IMR-90 (cell line): ENCODE measurements at regions not wholly inside any gene's neighbourhood (a gene's known extent, or its start where the extent isn't known, plus 50 kb on each side); places are given as distances from the start of the nearest gene placed in this dataset.

Experiments used
- ATAC-seq: fragments of 200-7000 bp; cut with Tn5 transposase; 2 replicates; pipeline ENCODE4 v1.9.1; 2020; ENCODE audit warnings: low read depth, mild to moderate bottlenecking, moderate library complexity
- BruUV-seq: library from RNA; stranded (reverse); fragments of 400-500 nt; replicated peaks from 2 replicates; lab custom pipeline; 2021; lab: Mats Ljungman, UMichigan
- CTCF ChIA-PET: fragments of 300-600 bp; formaldehyde crosslinking; extraction: SDS; loops from one replicate; lab custom pipeline; 2021; ENCODE audit warnings: antibody characterized with exemption; lab: Yijun Ruan, JAX
- POLR2A ChIA-PET: fragments of 300-600 bp; sonication (Branson Sonifier 250); formaldehyde crosslinking; loops from one replicate; lab custom pipeline; 2022; ENCODE audit warnings: antibody characterized with exemption; ENCODE audit not compliant: unreplicated experiment; lab: Charles Lee
- DNase-seq: peaks from one replicate; pipeline ENCODE4 v3.0.0; 2013
- H2AFZ ChIP-seq: replicated peaks from 2 replicates; pipeline ENCODE3; 2013; ENCODE audit warnings: low read length, mild to moderate bottlenecking; ENCODE audit not compliant: poor library complexity
- H2AK5ac ChIP-seq: 2 replicates; pipeline ENCODE4 v1.6.1; 2013; ENCODE audit warnings: low read depth, low read length, inconsistent platforms
- H2AK9ac ChIP-seq: replicated peaks from 2 replicates; pipeline ENCODE3; 2013; ENCODE audit warnings: mild to moderate bottlenecking, low read depth, low read length, moderate library complexity; ENCODE audit not compliant: poor library complexity
- H2BK120ac ChIP-seq: 2 replicates; pipeline ENCODE4 v1.6.1; 2013; ENCODE audit warnings: low read depth, low read length, inconsistent platforms
- H2BK15ac ChIP-seq: 3 replicates; pipeline ENCODE4 v1.6.1; 2013; ENCODE audit warnings: low read depth, low read length, inconsistent platforms
- H2BK20ac ChIP-seq: 2 replicates; pipeline ENCODE4 v1.6.1; 2013; ENCODE audit warnings: low read depth, mild to moderate bottlenecking, inconsistent platforms, low read length, moderate library complexity
- H2BK5ac ChIP-seq: 2 replicates; pipeline ENCODE4 v1.6.1; 2013; ENCODE audit warnings: mild to moderate bottlenecking, low read depth, low read length, inconsistent platforms; ENCODE audit not compliant: poor library complexity, severe bottlenecking
- H3K14ac ChIP-seq: replicated peaks from 2 replicates; pipeline ENCODE4 v1.6.1; 2013; ENCODE audit warnings: low read depth, low read length, inconsistent platforms
- H3K18ac ChIP-seq: 2 replicates; pipeline ENCODE4 v1.6.1; 2013; ENCODE audit warnings: low read depth, low read length, control low read depth
- H3K23ac ChIP-seq: 2 replicates; pipeline ENCODE4 v1.6.1; 2013; ENCODE audit warnings: low read depth, low read length, inconsistent platforms
- H3K27ac ChIP-seq: 2 replicates; pipeline ENCODE4 v1.5.1; 2013; ENCODE audit warnings: mild to moderate bottlenecking, control low read depth, low read length; ENCODE audit not compliant: insufficient read depth
- H3K27me3 ChIP-seq: 2 replicates; pipeline ENCODE4 v1.6.1; 2013; ENCODE audit warnings: low read length; ENCODE audit not compliant: control insufficient read depth, insufficient read depth
- H3K36me3 ChIP-seq: 2 replicates; pipeline ENCODE4 v1.6.1; 2013; ENCODE audit warnings: low read length, mixed read lengths; ENCODE audit not compliant: control insufficient read depth, insufficient read depth
- H3K4ac ChIP-seq: 2 replicates; pipeline ENCODE4 v1.6.1; 2013; ENCODE audit warnings: low read depth, low read length, inconsistent platforms
- H3K4me1 ChIP-seq: 2 replicates; pipeline ENCODE4 v1.6.1; 2013; ENCODE audit warnings: low read length, mixed read lengths; ENCODE audit not compliant: control insufficient read depth, insufficient read depth
- H3K4me2 ChIP-seq: 2 replicates; pipeline ENCODE4 v1.6.1; 2013; ENCODE audit warnings: low read depth, mild to moderate bottlenecking, control low read depth, low read length, moderate library complexity
- H3K4me3 ChIP-seq: 2 replicates; pipeline ENCODE4 v1.5.1; 2013; ENCODE audit warnings: low read depth, mild to moderate bottlenecking, control low read depth, low read length, moderate library complexity; ENCODE audit not compliant: insufficient read depth
- H3K56ac ChIP-seq: 2 replicates; pipeline ENCODE4 v1.6.1; 2013; ENCODE audit warnings: low read length, inconsistent platforms; ENCODE audit not compliant: insufficient read depth; ENCODE audit errors: extremely low read depth
- H3K79me1 ChIP-seq, 2 experiments: 2 replicates each; pipeline ENCODE4 v1.6.1; 2013; ENCODE audit warnings: low read length in 2 of 2, inconsistent platforms in 1 of 2, low read depth in 1 of 2
- H3K9ac ChIP-seq: 2 replicates; pipeline ENCODE4 v1.6.1; 2013; ENCODE audit warnings: low read depth, low read length, control low read depth
- H3K9me1 ChIP-seq: 2 replicates; pipeline ENCODE4 v1.6.1; 2013; ENCODE audit warnings: low read length, inconsistent platforms; ENCODE audit not compliant: insufficient read depth
- H3K9me3 ChIP-seq: 2 replicates; pipeline ENCODE4 v1.6.1; 2013; ENCODE audit warnings: low read length; ENCODE audit not compliant: control insufficient read depth, insufficient read depth
- H4K20me1 ChIP-seq: 2 replicates; pipeline ENCODE4 v1.6.1; 2013; ENCODE audit warnings: low read length, inconsistent platforms; ENCODE audit not compliant: insufficient read depth
- H4K5ac ChIP-seq: 2 replicates; pipeline ENCODE4 v1.6.1; 2013; ENCODE audit warnings: mild to moderate bottlenecking, low read depth, low read length, control low read depth
- H4K8ac ChIP-seq, 2 experiments: 2 replicates each; pipeline ENCODE4 v1.6.1; 2013; ENCODE audit warnings: low read depth in 2 of 2, low read length in 2 of 2, control low read depth in 1 of 2, inconsistent platforms in 1 of 2
- H4K91ac ChIP-seq: 2 replicates; pipeline ENCODE4 v1.6.1; 2013; ENCODE audit warnings: low read depth, low read length, inconsistent platforms; ENCODE audit not compliant: insufficient read depth
- RAD21 ChIP-seq: IDR thresholded peaks from 2 replicates; pipeline ENCODE4 v1.6.1; 2012; ENCODE audit warnings: low read length, improper control_type of control experiment
- SMC3 ChIP-seq: fragments of 150-350 bp; IDR thresholded peaks from 2 replicates; pipeline ENCODE4 v1.6.1; 2016; ENCODE audit warnings: low read depth, mild to moderate bottlenecking, antibody characterized with exemption, low read length, moderate library complexity
- USF2 ChIP-seq: fragments of 150-350 bp; IDR thresholded peaks from 2 replicates; pipeline ENCODE4 v1.6.1; 2017; ENCODE audit warnings: mild to moderate bottlenecking, antibody characterized with exemption, low read length, low read depth
- dilution Hi-C: fragments of 300-500 bp; cut with HindIII; formaldehyde crosslinking; loops from one replicate; pipeline ENCODE4 v1.14.3; 2018; ENCODE audit warnings: low sequenced_read_pairs; ENCODE audit not compliant: unreplicated experiment
- in situ Hi-C: fragments of 300-500 bp; cut with MboI; formaldehyde crosslinking; loops from 3 replicates; pipeline ENCODE4 v1.14.3; 2019; ENCODE audit warnings: low sequenced_read_pairs, inconsistent platforms, mixed read lengths
- intact Hi-C: fragments of 100-400 bp; cut with micrococcal nuclease; formaldehyde crosslinking; loops from 2 replicates; pipeline ENCODE4 v1.10.0; 2022

DNA sequence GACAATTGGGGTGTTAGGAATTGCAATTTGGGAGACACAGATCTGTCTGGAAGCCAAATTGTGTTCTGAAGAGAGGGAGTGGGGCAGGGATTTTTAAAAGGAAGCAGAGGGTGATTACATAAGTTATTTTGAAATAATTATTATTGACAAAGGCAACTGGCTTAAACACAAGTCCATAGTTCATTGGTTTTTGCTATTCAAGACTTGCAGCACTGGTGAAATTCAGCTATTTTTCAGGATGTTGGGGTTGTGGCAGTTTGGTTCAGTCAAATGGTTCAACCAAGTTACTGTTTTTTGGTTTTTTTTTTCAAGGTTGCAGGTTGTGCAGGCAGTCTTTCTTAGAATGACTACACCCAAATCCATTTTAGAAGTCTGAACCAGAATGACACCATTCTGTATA, 300.0 kb upstream of the DEPDC1 start:
- no peaks in the 10 kb centered on the region for H3K36me3 ChIP-seq
- no peaks in the 10 kb centered on the region for H3K79me1 ChIP-seq
- H4K20me1 ChIP-seq, result no peaks in the 10 kb centered on the region
- no peak overlapping the region for H2BK15ac ChIP-seq
- no peak for ATAC-seq
- no peak overlapping the region for H2BK20ac ChIP-seq
- H3K27me3 ChIP-seq, result no peaks in the 10 kb centered on the region
- H3K14ac ChIP-seq, result no peak overlapping the region
- H2AFZ ChIP-seq, result no peak overlapping the region
- H4K91ac ChIP-seq, result no peak overlapping the region
- H4K8ac ChIP-seq, result no peak overlapping the region
- no peak overlapping the region for H3K23ac ChIP-seq
- intact Hi-C loops (no loop called here), in situ Hi-C loops (no loop called here), dilution Hi-C loops (no loop called here)
- H3K4me3 ChIP-seq, result no peak overlapping the region
- H3K4me1 ChIP-seq, result no peaks in the 10 kb centered on the region
- no peak overlapping the region for H3K18ac ChIP-seq
- POLR2A ChIA-PET, result no interaction called here
- no peak overlapping the region for H2BK120ac ChIP-seq
- CTCF ChIA-PET, result interaction anchor here (0.6 kb wide), 1 partner anchor 179 kb away, joined by 3 read pairs; no protein-coding TSS in a partner anchor
- no peak overlapping the region for H2AK5ac ChIP-seq
- H2BK5ac ChIP-seq, result no peak overlapping the region
- H3K27ac ChIP-seq, result no peak overlapping the region
- H3K9me3 ChIP-seq, result no peaks in the 10 kb centered on the region
- H3K9ac ChIP-seq, result no peak overlapping the region
- H3K4me2 ChIP-seq, result no peak overlapping the region
- H2AK9ac ChIP-seq, result no peak overlapping the region
- no peaks in the 10 kb centered on the region for H3K9me1 ChIP-seq
- no TSS peak for BruUV-seq
- no peak for DNase-seq
- H3K56ac ChIP-seq, result no peak overlapping the region
- no peak overlapping the region for H3K4ac ChIP-seq
- H4K5ac ChIP-seq, result no peak overlapping the region
- TF ChIP-seq SMC3, result no peak
- TF ChIP-seq RAD21, result no peak
- TF ChIP-seq USF2, result no peak
